ENCODE measurements at regions not wholly inside any gene's neighbourhood (a gene's known extent, or its start where the extent isn't known, plus 50 kb on each side); places are given as distances from the start of the nearest gene placed in this dataset.

GRCh38 chr12:114194066-114194465, 211.9 kb downstream of the TBX5 start (continued):
- TF ChIP-seq XRCC3 (IDR thresholded peaks at IDR 0.05) (no peak), ZNF232 (CRISPR knock-in tag; IDR thresholded peaks at IDR 0.05) (no peak), MECOM (CRISPR knock-in tag; IDR thresholded peaks at IDR 0.05) (no peak), ARNT (IDR thresholded peaks at IDR 0.05) (no peak), KHSRP (IDR thresholded peaks at IDR 0.05) (no peak), SMARCE1 (IDR thresholded peaks at IDR 0.05) (no peak)
- TF ChIP-seq, protein P1, sequence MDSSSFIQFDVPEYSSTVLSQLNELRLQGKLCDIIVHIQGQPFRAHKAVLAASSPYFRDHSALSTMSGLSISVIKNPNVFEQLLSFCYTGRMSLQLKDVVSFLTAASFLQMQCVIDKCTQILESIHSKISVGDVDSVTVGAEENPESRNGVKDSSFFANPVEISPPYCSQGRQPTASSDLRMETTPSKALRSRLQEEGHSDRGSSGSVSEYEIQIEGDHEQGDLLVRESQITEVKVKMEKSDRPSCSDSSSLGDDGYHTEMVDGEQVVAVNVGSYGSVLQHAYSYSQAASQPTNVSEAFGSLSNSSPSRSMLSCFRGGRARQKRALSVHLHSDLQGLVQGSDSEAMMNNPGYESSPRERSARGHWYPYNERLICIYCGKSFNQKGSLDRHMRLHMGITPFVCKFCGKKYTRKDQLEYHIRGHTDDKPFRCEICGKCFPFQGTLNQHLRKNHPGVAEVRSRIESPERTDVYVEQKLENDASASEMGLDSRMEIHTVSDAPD (CRISPR knock-in tag; IDR thresholded peaks at IDR 0.05), result no peak

- ChIA-PET CTCF (ENCODE audit: low intra/inter-chr PET ratio) (no interaction called here), POLR2A (no interaction called here)
- Histone ChIP-seq H3K27ac (ENCODE audit: extremely low read depth, low read depth, low read length) (no peak overlapping the region), H3K36me3 (ENCODE audit: control insufficient read depth, insufficient read depth, low read length) (no peaks in the 10 kb centered on the region), H3K9me3 (replicated peaks; ENCODE audit: control insufficient read depth, insufficient read depth, low read depth, low read length) (no peaks in the 10 kb centered on the region), H3K27me3 (ENCODE audit: control insufficient read depth in 2 of 2, insufficient read depth in 2 of 2, low read length in 2 of 2) (no peaks in the 10 kb centered on the region; a peak in 1 of 5 replicates), H3K79me2 (ENCODE audit: control insufficient read depth, insufficient read depth, low read length) (no peaks in the 10 kb centered on the region), H3K4me3 (no peak overlapping the region), H3K4me2 (ENCODE audit: insufficient read depth, low read length) (no peak overlapping the region), H2AFZ (ENCODE audit: low read depth, low read length) (no peak overlapping the region), H3K9me1 (ENCODE audit: control insufficient read depth, insufficient read depth, low read length) (no peaks in the 10 kb centered on the region), H3K9ac (ENCODE audit: insufficient read depth in 1 of 2, low read depth in 2 of 2, low read length in 2 of 2) (no peak overlapping the region), H4K20me1 (replicated peaks; ENCODE audit: control insufficient read depth, insufficient read depth, low read length) (no peaks in the 10 kb centered on the region), H3K4me1 (replicated peaks in 1 of 2; ENCODE audit: control insufficient read depth in 2 of 2, insufficient read depth in 2 of 2, low read length in 2 of 2) (no peaks in the 10 kb centered on the region)
- in situ Hi-C loops (cut with MboI) (no loop called here), intact Hi-C loops (cut with micrococcal nuclease) (no loop called here)
- ATAC-seq, result no peak
- no peak for DNase-seq (ENCODE audit: extremely low read depth in 1 of 4, low spot score in 3 of 4)
- 0% methylated on average over 3 of the region's 3 CpGs for WGBS (ENCODE audit: insufficient coverage, low coverage, missing lambda C conversion rate)
- BruUV-seq (replicated peaks), result no TSS peak
- TF ChIP-seq KAT7 (CRISPR knock-in tag; IDR thresholded peaks at IDR 0.05; ENCODE audit: borderline replicate concordance) (no peak), HNRNPL (IDR thresholded peaks at IDR 0.05; ENCODE audit: low read depth, low read length) (no peak), TEAD2 (tag; IDR thresholded peaks at IDR 0.05) (no peak)
- FAIRE-seq, result no peak
These were observed 212.5 kb downstream of the TBX5 start for GRCh38 chr12:114193474-114193873.
